ENCODE measurements at regions not wholly inside any gene's neighbourhood (a gene's known extent, or its start where the extent isn't known, plus 50 kb on each side); places are given as distances from the start of the nearest gene placed in this dataset.

DNA sequence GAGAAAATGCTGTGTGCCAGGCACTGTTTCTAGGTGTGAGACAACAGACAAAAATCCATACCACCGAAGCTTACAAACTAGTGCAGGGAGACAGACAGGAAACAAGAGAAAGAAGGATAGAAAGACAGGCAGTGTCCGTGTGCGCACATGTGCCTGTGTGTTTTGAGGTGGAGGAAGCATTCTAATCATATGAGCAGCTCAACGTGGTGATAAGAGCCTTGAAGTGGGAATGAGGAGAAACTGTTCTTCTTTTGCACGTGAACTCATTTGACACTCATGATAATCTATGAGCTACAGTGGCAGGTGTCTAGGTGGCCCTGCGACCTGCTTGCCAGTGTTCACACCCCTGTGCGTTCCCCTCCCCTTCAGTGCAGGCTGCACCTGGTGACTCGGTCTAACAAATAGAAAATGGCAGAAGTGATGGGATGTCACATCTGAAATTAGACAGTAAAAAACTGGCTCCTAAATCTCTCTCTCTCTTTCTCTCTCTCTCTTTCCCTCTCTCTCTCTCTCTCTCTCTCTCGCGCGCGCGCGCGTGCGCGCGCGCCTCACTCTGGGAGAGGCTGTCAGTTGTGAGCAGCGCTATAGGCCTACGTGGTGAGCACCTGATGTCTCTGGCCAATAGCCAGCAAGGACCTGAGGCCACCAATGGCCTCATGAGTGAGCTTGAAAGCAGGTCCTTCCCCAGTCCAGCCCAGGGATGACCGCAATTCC lies 74.8 kb downstream of the EN1 start (continued):
- TF ChIP-seq NFYA (IDR thresholded peaks at IDR 0.05; ENCODE audit: borderline replicate concordance, low read depth, low read length) (no peak), RAD21 (IDR thresholded peaks at IDR 0.05; ENCODE audit: insufficient read depth, low read depth, low read length) (no peak), NR2F1 (conservative IDR thresholded peaks at IDR 0.05) (no peak), TARDBP (IDR thresholded peaks at IDR 0.05; ENCODE audit: borderline replicate concordance) (no peak)

DNA sequence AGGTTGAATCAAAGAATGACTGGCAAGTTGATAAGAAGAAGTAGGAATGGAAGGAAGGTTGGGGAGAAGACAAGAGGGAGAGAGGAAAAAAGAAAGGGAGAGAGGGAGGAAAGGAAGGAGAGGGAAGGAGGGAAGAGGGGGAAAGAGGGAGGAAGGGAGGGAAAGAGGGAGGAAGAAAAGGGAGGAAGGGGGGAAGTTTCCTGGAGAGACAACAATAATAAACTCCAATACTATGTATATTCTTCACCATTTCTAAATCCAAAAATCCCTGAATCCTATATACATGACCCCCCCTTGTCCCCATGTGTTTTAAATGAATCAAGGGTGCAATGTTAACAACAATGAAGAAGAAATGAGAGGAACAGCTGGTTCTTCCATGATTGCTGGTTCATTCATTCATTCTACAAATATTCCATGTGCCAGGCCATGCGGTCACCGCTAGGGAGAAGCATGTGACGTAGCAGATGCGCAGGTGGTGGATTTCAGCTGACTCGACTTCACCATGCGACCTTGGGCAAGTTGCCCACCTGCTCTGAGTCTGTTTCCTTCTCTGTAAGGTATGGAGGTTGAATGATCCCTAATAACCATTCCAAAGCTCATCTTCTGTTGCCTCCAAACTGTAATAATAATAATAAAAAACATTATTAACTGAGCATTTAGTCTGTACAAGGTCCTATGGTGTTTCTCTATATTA lies 77.6 kb downstream of the EN1 start:
- SMC1A ChIA-PET (ENCODE audit: uncharacterized antibody, unreplicated experiment) = no interaction called here
- FAIRE-seq (no peak), ATAC-seq (no peak), DNase-seq (ENCODE audit: low read depth, low spot score) (no peak)
- in situ Hi-C loops (cut with MboI) (no loop called here), intact Hi-C loops (cut with micrococcal nuclease; ENCODE audit: unreplicated experiment) (no loop called here)
- POLR2A ChIA-PET = no interaction called here
- H3K79me2 ChIP-seq (ENCODE audit: control insufficient read depth, insufficient read depth, low read length) = no peaks in the 10 kb centered on the region
- H4K20me1 ChIP-seq (ENCODE audit: control insufficient read depth, insufficient read depth) = no peaks in the 10 kb centered on the region
- no peak overlapping the region for H2AFZ ChIP-seq (ENCODE audit: control insufficient read depth, low read depth, low read length)
- no peaks in the 10 kb centered on the region for H3K9me3 ChIP-seq (replicated peaks; ENCODE audit: control insufficient read depth, insufficient read depth, low read length)
- no peak overlapping the region for H3K4me3 ChIP-seq
- no peak overlapping the region for H3K4me2 ChIP-seq (ENCODE audit: control insufficient read depth, insufficient read depth)
- RAD21 ChIA-PET (ENCODE audit: unreplicated experiment) = no interaction called here
- WGBS (ENCODE audit: insufficient coverage, insufficient replicate concordance, low lambda C conversion rate, missing lambda C conversion rate) = 34% methylated on average over 6 of the region's 6 CpGs
- no TSS peak for BruUV-seq (replicated peaks)
- TF ChIP-seq RCOR1 (conservative IDR thresholded peaks at IDR 0.05; ENCODE audit: low read depth, low read length) (no peak), CBFB (IDR thresholded peaks at IDR 0.05; ENCODE audit: low read depth) (no peak), NR2F1 (conservative IDR thresholded peaks at IDR 0.05) (no peak), RELA (IDR thresholded peaks at IDR 0.05; ENCODE audit: borderline replicate concordance, partially characterized antibody) (no peak), TAF1 (IDR thresholded peaks at IDR 0.05; ENCODE audit: borderline replicate concordance, low read depth, low read length) (no peak), BHLHE40 (IDR thresholded peaks at IDR 0.05; ENCODE audit: borderline replicate concordance in 1 of 2, low read depth in 2 of 2, low read length in 1 of 2) (no peak), STAT3 (IDR thresholded peaks at IDR 0.05; ENCODE audit: low read depth, low read length) (no peak), CHD2 (IDR thresholded peaks at IDR 0.05; ENCODE audit: borderline replicate concordance, low read depth, low read length) (no peak), PML (IDR thresholded peaks at IDR 0.05; ENCODE audit: low read length) (no peak), CHD1 (IDR thresholded peaks at IDR 0.05; ENCODE audit: low read depth, low read length) (no peak), ZNF622 (IDR thresholded peaks at IDR 0.05) (no peak), ZNF217 (IDR thresholded peaks at IDR 0.05) (no peak), ZNF384 (IDR thresholded peaks at IDR 0.05; ENCODE audit: borderline replicate concordance, low read depth, low read length) (no peak)
- TF ChIP-seq, protein P1, sequence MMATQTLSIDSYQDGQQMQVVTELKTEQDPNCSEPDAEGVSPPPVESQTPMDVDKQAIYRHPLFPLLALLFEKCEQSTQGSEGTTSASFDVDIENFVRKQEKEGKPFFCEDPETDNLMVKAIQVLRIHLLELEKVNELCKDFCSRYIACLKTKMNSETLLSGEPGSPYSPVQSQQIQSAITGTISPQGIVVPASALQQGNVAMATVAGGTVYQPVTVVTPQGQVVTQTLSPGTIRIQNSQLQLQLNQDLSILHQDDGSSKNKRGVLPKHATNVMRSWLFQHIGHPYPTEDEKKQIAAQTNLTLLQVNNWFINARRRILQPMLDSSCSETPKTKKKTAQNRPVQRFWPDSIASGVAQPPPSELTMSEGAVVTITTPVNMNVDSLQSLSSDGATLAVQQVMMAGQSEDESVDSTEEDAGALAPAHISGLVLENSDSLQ (IDR thresholded peaks at IDR 0.05) = no peak
- TF ChIP-seq, protein P2, sequence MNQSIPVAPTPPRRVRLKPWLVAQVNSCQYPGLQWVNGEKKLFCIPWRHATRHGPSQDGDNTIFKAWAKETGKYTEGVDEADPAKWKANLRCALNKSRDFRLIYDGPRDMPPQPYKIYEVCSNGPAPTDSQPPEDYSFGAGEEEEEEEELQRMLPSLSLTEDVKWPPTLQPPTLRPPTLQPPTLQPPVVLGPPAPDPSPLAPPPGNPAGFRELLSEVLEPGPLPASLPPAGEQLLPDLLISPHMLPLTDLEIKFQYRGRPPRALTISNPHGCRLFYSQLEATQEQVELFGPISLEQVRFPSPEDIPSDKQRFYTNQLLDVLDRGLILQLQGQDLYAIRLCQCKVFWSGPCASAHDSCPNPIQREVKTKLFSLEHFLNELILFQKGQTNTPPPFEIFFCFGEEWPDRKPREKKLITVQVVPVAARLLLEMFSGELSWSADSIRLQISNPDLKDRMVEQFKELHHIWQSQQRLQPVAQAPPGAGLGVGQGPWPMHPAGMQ (IDR thresholded peaks at IDR 0.05; ENCODE audit: borderline replicate concordance) = no peak
- H3K27ac ChIP-seq (ENCODE audit: control insufficient read depth, insufficient read depth) = no peak overlapping the region
- H3K9ac ChIP-seq (ENCODE audit: control insufficient read depth, insufficient read depth, low read length) = no peak overlapping the region
- H3K36me3 ChIP-seq (ENCODE audit: control insufficient read depth in 2 of 2, insufficient read depth in 2 of 2, low read length in 1 of 2) = no peaks in the 10 kb centered on the region
- H3K27me3 ChIP-seq (replicated peaks in 1 of 2; ENCODE audit: control insufficient read depth in 2 of 2, insufficient read depth in 2 of 2, low read length in 1 of 2) = peaks cover 3 to 5% of the 10 kb centered on the region in 2 experiments; a peak in 2 of 4 replicates
- CTCF ChIA-PET = no interaction called here
- no peaks in the 10 kb centered on the region for H3K4me1 ChIP-seq (ENCODE audit: control insufficient read depth, insufficient read depth, low read length)

Measured in GM12878 (cell line).